ENCODE measurements at regions not wholly inside any gene's neighbourhood (a gene's known extent, or its start where the extent isn't known, plus 50 kb on each side); places are given as distances from the start of the nearest gene placed in this dataset.

GRCh38 chr5:167639273-167639672 lies 652.2 kb upstream of the WWC1 start:
- H3K9me1 ChIP-seq (replicated peaks; ENCODE audit: control insufficient read depth, extremely low read depth, insufficient read depth, low read length) = no peaks in the 10 kb centered on the region
- H3K9me3 ChIP-seq (replicated peaks; ENCODE audit: control insufficient read depth, insufficient read depth, low read length) = no peaks in the 10 kb centered on the region
- H4K20me1 ChIP-seq (replicated peaks; ENCODE audit: control insufficient read depth, extremely low read depth, insufficient read depth, low read length) = no peaks in the 10 kb centered on the region
- ChIA-PET CTCF (no interaction called here), POLR2A (no interaction called here)
- H3K79me2 ChIP-seq (ENCODE audit: control insufficient read depth, insufficient read depth, low read length) = no peaks in the 10 kb centered on the region
- H3K36me3 ChIP-seq (ENCODE audit: control insufficient read depth in 2 of 2, extremely low read depth in 1 of 2, insufficient read depth in 2 of 2, low read length in 2 of 2) = no peaks in the 10 kb centered on the region
- no peak overlapping the region for H3K9ac ChIP-seq (replicated peaks; ENCODE audit: extremely low read depth, insufficient read depth, low read length)
- H3K27ac ChIP-seq (ENCODE audit: insufficient read depth, low read depth, low read length) = no peak overlapping the region
- H3K4me1 ChIP-seq (ENCODE audit: control insufficient read depth, extremely low read depth, insufficient read depth, low read length) = peaks cover 10% of the 10 kb centered on the region
- TF ChIP-seq MYC (IDR thresholded peaks at IDR 0.05; ENCODE audit: low read depth, low read length) (no peak), POLR2A (IDR thresholded peaks at IDR 0.05; ENCODE audit: low read depth, low read length) (no peak), GATA2 (IDR thresholded peaks at IDR 0.05; ENCODE audit: insufficient read depth, insufficient read length, low read depth, low read length) (no peak)
- FAIRE-seq = no peak
- H3K4me2 ChIP-seq (ENCODE audit: insufficient read depth, low read length) = no peak overlapping the region
- no peak overlapping the region for H2AFZ ChIP-seq (ENCODE audit: low read depth, low read length)
- dilution Hi-C loops (cut with MboI; ENCODE audit: extremely low pct_ligation_motif_present, low sequenced_read_pairs) = no loop called here
- no peak overlapping the region for H3K4me3 ChIP-seq (replicated peaks in 1 of 3; ENCODE audit: insufficient read depth in 1 of 3, low read depth in 1 of 3, low read length in 3 of 3)
- BruUV-seq (replicated peaks) = no TSS peak
- no peaks in the 10 kb centered on the region for H3K27me3 ChIP-seq (ENCODE audit: control insufficient read depth in 2 of 2, insufficient read depth in 2 of 2, low read length in 2 of 2)
- DNase-seq (ENCODE audit: low read depth, low spot score) = no peak
- intact Hi-C loops (cut with micrococcal nuclease) = no loop called here

- Histone ChIP-seq H3K36me3 (ENCODE audit: control insufficient read depth in 2 of 2, extremely low read depth in 1 of 2, insufficient read depth in 2 of 2, low read length in 2 of 2) (no peaks in the 10 kb centered on the region), H3K9me1 (replicated peaks; ENCODE audit: control insufficient read depth, extremely low read depth, insufficient read depth, low read length) (no peaks in the 10 kb centered on the region), H3K27ac (ENCODE audit: insufficient read depth, low read depth, low read length) (no peak overlapping the region), H3K79me2 (ENCODE audit: control insufficient read depth, insufficient read depth, low read length) (no peaks in the 10 kb centered on the region), H3K4me1 (ENCODE audit: control insufficient read depth, extremely low read depth, insufficient read depth, low read length) (peaks cover 10% of the 10 kb centered on the region), H4K20me1 (replicated peaks; ENCODE audit: control insufficient read depth, extremely low read depth, insufficient read depth, low read length) (no peaks in the 10 kb centered on the region), H3K9ac (replicated peaks; ENCODE audit: extremely low read depth, insufficient read depth, low read length) (no peak overlapping the region), H3K4me2 (ENCODE audit: insufficient read depth, low read length) (no peak overlapping the region), H2AFZ (ENCODE audit: low read depth, low read length) (no peak overlapping the region), H3K4me3 (replicated peaks in 1 of 3; ENCODE audit: insufficient read depth in 1 of 3, low read depth in 1 of 3, low read length in 3 of 3) (no peak overlapping the region), H3K9me3 (replicated peaks; ENCODE audit: control insufficient read depth, insufficient read depth, low read length) (no peaks in the 10 kb centered on the region), H3K27me3 (ENCODE audit: control insufficient read depth in 2 of 2, insufficient read depth in 2 of 2, low read length in 2 of 2) (no peaks in the 10 kb centered on the region)
- intact Hi-C loops (cut with micrococcal nuclease) (no loop called here), dilution Hi-C loops (cut with MboI; ENCODE audit: extremely low pct_ligation_motif_present, low sequenced_read_pairs) (no loop called here)
- no peak for FAIRE-seq
- POLR2A ChIA-PET = no interaction called here
- TF ChIP-seq JUN (IDR thresholded peaks at IDR 0.05; ENCODE audit: borderline replicate concordance, insufficient read depth, insufficient read length, low read depth) = no peak
- DNase-seq (ENCODE audit: low read depth, low spot score) = no peak
- CTCF ChIA-PET = no interaction called here
- no TSS peak for BruUV-seq (replicated peaks)
Measured at GRCh38 chr5:167639766-167640165, 651.7 kb upstream of the WWC1 start.

All from endothelial cell of umbilical vein (primary cell).